Right atrium auricular region (tissue), 2 donors: ENCODE measurements at regions not wholly inside any gene's neighbourhood (a gene's known extent, or its start where the extent isn't known, plus 50 kb on each side); places are given as distances from the start of the nearest gene placed in this dataset.

Experiments used
- DNase-seq: peaks from one replicate; pipeline ENCODE4 v3.0.0-alpha.2; 2019; ENCODE audit warnings: low spot score
- H3K27ac ChIP-seq, 2 donors: fragments of 200-600 bp; sonication (generic); 1 replicate in 1 of 2; 2 replicates in 1 of 2; pipeline ENCODE4 v1.5.1; 2016 to 2019
- H3K27me3 ChIP-seq, 2 donors: fragments of 200-600 bp; sonication (generic); one replicate each; pipeline versions ENCODE4 v1.5.1 to v1.6.0; 2017 to 2019
- H3K36me3 ChIP-seq: fragments of 200-600 bp; sonication (generic); one replicate; pipeline ENCODE4 v1.5.1; 2016
- H3K4me1 ChIP-seq, 2 donors: fragments of 200-600 bp; sonication (generic); one replicate each; pipeline versions ENCODE4 v1.5.1 to v1.6.0; 2017 to 2019
- H3K4me3 ChIP-seq, 2 donors: fragments of 200-600 bp; sonication (generic); 1 replicate in 1 of 2; 2 replicates in 1 of 2; pipeline ENCODE4 v1.5.1; 2017 to 2019; ENCODE audit warnings: mild to moderate bottlenecking in 1 of 2, moderate library complexity in 1 of 2
- H3K9me3 ChIP-seq, 2 donors: fragments of 200-600 bp; sonication (generic); one replicate each; pipeline ENCODE4 v1.5.1; 2019
- TF ChIP-seq, protein P1 (sequence below), 2 donors: fragments of 200-600 bp; sonication (generic); IDR thresholded peaks; one replicate each; pipeline ENCODE4 v1.5.1; 2019; ENCODE audit warnings: antibody characterized with exemption in 2 of 2

DNA sequence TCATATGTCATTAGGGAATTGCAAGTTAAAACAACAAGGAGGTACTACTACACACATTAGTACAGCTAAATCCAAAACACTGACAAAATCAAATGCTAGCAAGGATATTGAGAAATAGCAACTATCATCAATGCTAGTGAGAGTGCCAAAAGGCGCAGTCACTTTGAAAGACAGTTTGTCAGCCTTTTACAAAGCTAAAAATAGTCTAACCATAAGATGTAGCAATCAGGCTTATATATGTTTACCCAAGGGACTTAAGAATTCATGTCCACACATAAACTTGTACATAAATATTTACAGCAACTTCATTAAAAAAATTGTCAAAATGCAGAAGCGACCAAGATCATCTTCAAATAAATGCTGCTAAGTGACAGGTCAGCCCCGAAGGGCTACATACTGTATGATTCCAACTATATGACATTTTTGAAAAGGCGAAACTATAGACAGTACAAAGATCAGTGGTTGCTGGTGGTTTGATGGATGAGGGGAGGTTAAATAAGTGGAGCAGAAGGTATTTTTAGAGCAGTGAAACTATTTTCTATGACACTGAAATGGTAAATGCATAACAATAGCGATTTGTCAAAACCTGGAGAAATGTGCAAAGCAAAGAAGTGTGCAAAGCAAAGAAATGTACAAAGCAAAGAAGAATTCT, 704.8 kb downstream of the ARAP2 start:
- peaks cover 0 to 8% of the 10 kb centered on the region in 2 donors for H3K9me3 ChIP-seq
- TF ChIP-seq, protein P1, sequence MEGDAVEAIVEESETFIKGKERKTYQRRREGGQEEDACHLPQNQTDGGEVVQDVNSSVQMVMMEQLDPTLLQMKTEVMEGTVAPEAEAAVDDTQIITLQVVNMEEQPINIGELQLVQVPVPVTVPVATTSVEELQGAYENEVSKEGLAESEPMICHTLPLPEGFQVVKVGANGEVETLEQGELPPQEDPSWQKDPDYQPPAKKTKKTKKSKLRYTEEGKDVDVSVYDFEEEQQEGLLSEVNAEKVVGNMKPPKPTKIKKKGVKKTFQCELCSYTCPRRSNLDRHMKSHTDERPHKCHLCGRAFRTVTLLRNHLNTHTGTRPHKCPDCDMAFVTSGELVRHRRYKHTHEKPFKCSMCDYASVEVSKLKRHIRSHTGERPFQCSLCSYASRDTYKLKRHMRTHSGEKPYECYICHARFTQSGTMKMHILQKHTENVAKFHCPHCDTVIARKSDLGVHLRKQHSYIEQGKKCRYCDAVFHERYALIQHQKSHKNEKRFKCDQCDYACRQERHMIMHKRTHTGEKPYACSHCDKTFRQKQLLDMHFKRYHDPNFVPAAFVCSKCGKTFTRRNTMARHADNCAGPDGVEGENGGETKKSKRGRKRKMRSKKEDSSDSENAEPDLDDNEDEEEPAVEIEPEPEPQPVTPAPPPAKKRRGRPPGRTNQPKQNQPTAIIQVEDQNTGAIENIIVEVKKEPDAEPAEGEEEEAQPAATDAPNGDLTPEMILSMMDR (IDR thresholded peaks at IDR 0.05), result no peak
- DNase-seq, result no peak
- H3K36me3 ChIP-seq, result no peaks in the 10 kb centered on the region
- no peaks in the 10 kb centered on the region for H3K4me1 ChIP-seq
- no peaks in the 10 kb centered on the region for H3K27me3 ChIP-seq
- no peak overlapping the region for H3K4me3 ChIP-seq
- H3K27ac ChIP-seq, result no peak overlapping the region

GRCh38 chr4:35541146-35541887, 703.0 kb downstream of the ARAP2 start:
- TF ChIP-seq, protein P1 (IDR thresholded peaks at IDR 0.05), result no peak
- Histone ChIP-seq H3K27me3 (no peaks in the 10 kb centered on the region), H3K27ac (no peak overlapping the region), H3K36me3 (no peaks in the 10 kb centered on the region), H3K4me3 (no peak overlapping the region), H3K4me1 (no peaks in the 10 kb centered on the region), H3K9me3 (peaks cover 0 to 8% of the 10 kb centered on the region in 2 donors)
- DNase-seq, result no peak

DNA sequence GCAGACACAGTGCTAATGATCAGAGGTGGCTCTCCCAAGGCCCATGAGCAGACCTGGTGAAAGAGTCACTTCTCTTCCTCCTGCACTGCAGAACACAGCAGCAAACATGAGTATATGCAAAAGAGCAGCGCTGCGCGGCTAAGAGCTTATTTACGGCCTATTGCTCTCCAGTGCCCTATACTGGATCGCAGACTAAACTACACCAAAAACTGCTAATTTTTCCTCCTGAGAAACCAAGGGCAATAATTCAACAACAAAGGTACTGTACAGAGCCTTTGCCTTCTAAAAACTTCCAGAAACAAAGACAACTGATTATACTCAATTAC, 702.5 kb downstream of the ARAP2 start:
- DNase-seq, result no peak
- Histone ChIP-seq H3K4me3 (no peak overlapping the region), H3K27ac (no peak overlapping the region), H3K36me3 (no peaks in the 10 kb centered on the region), H3K4me1 (no peaks in the 10 kb centered on the region), H3K9me3 (peaks cover 0 to 8% of the 10 kb centered on the region in 2 donors), H3K27me3 (no peaks in the 10 kb centered on the region)
- TF ChIP-seq, protein P1 (IDR thresholded peaks at IDR 0.05), result no peak

DNA sequence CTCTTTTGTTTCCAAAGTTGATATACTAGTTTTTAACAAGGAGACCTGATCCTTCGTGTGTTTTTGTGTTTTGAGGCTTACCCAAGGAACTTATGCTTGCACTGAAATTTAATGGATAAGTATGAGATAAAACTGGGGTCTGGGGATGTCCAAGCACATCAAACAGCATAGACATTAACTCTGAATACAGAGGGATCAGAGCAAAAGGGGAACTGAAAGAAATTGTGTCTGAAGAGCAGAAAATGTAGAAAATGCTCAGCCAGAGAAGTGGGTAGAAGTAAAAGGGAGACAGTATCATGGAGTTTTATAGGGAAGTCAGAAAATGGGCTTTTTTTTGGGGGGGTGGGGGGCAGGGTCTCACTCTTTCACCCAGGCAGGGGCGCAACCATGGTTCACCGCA, 695.4 kb downstream of the ARAP2 start:
- Histone ChIP-seq H3K27me3 (no peaks in the 10 kb centered on the region), H3K36me3 (no peaks in the 10 kb centered on the region), H3K27ac (no peak overlapping the region), H3K9me3 (no peaks in the 10 kb centered on the region), H3K4me1 (no peaks in the 10 kb centered on the region), H3K4me3 (no peak overlapping the region)
- TF ChIP-seq, protein P1 (IDR thresholded peaks at IDR 0.05), result no peak
- DNase-seq, result no peak

GRCh38 chr4:35556387-35556786, 687.9 kb downstream of the ARAP2 start:
- peaks cover 0 to 6% of the 10 kb centered on the region in 2 donors for H3K9me3 ChIP-seq
- TF ChIP-seq, protein P1 (IDR thresholded peaks at IDR 0.05), result no peak
- H3K4me3 ChIP-seq, result no peak overlapping the region
- H3K4me1 ChIP-seq, result no peaks in the 10 kb centered on the region
- H3K27me3 ChIP-seq, result no peaks in the 10 kb centered on the region
- no peak overlapping the region for H3K27ac ChIP-seq
- DNase-seq, result no peak
- H3K36me3 ChIP-seq, result no peaks in the 10 kb centered on the region
